ENCODE measurements at regions not wholly inside any gene's neighbourhood (a gene's known extent, or its start where the extent isn't known, plus 50 kb on each side); places are given as distances from the start of the nearest gene placed in this dataset.

- TF ChIP-seq POLR2A (IDR thresholded peaks at IDR 0.05): no peak
- no peak for TF ChIP-seq EP300 (IDR thresholded peaks at IDR 0.05)
- TF ChIP-seq, protein P1, sequence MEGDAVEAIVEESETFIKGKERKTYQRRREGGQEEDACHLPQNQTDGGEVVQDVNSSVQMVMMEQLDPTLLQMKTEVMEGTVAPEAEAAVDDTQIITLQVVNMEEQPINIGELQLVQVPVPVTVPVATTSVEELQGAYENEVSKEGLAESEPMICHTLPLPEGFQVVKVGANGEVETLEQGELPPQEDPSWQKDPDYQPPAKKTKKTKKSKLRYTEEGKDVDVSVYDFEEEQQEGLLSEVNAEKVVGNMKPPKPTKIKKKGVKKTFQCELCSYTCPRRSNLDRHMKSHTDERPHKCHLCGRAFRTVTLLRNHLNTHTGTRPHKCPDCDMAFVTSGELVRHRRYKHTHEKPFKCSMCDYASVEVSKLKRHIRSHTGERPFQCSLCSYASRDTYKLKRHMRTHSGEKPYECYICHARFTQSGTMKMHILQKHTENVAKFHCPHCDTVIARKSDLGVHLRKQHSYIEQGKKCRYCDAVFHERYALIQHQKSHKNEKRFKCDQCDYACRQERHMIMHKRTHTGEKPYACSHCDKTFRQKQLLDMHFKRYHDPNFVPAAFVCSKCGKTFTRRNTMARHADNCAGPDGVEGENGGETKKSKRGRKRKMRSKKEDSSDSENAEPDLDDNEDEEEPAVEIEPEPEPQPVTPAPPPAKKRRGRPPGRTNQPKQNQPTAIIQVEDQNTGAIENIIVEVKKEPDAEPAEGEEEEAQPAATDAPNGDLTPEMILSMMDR (IDR thresholded peaks at IDR 0.05): no peak
- H3K9me3 ChIP-seq: no peaks in the 10 kb centered on the region
- DNase-seq: no peak
- WGBS, 3 donors: 46 to 51% (median 47%) methylated on average over 21 of the region's 21 CpGs
- H3K27me3 ChIP-seq: no peaks in the 10 kb centered on the region
- intact Hi-C loops (cut with DNase I): no loop called here
- no peak overlapping the region for H3K4me3 ChIP-seq
- H3K4me1 ChIP-seq (ENCODE audit: insufficient read depth): no peaks in the 10 kb centered on the region
- H3K27ac ChIP-seq: no peak overlapping the region
- no peaks in the 10 kb centered on the region for H3K36me3 ChIP-seq
Measured at GRCh38 chr22:33209930-33210784, 152.0 kb upstream of the SYN3 start.

- Histone ChIP-seq H3K4me1 (ENCODE audit: insufficient read depth) (no peaks in the 10 kb centered on the region), H3K4me3 (no peak overlapping the region), H3K9me3 (no peaks in the 10 kb centered on the region), H3K27ac (no peak overlapping the region), H3K27me3 (no peaks in the 10 kb centered on the region), H3K36me3 (no peaks in the 10 kb centered on the region)
- intact Hi-C loops (cut with DNase I): no loop called here
- WGBS, 3 donors: 2 to 9% (median 6%) methylated on average over 1 of the region's 1 CpG
- no peak for DNase-seq
- TF ChIP-seq EP300 (IDR thresholded peaks at IDR 0.05) (no peak), POLR2A (IDR thresholded peaks at IDR 0.05) (no peak)
- TF ChIP-seq, protein P1 (IDR thresholded peaks at IDR 0.05): no peak
Measured at GRCh38 chr22:33204408-33204807, 146.2 kb upstream of the SYN3 start.

GRCh38 chr22:33202455-33202854, 144.3 kb upstream of the SYN3 start:
- no peak for TF ChIP-seq POLR2A (IDR thresholded peaks at IDR 0.05)
- no peak for TF ChIP-seq EP300 (IDR thresholded peaks at IDR 0.05)
- TF ChIP-seq, protein P1 (IDR thresholded peaks at IDR 0.05): no peak
- H3K27ac ChIP-seq: no peak overlapping the region
- H3K4me3 ChIP-seq: no peak overlapping the region
- H3K9me3 ChIP-seq: no peaks in the 10 kb centered on the region
- WGBS, 3 donors: 35 to 59% (median 37%) methylated on average over 1 of the region's 1 CpG
- no peaks in the 10 kb centered on the region for H3K4me1 ChIP-seq (ENCODE audit: insufficient read depth)
- intact Hi-C loops (cut with DNase I): no loop called here
- no peaks in the 10 kb centered on the region for H3K36me3 ChIP-seq
- H3K27me3 ChIP-seq: no peaks in the 10 kb centered on the region
- no peak for DNase-seq

DNA sequence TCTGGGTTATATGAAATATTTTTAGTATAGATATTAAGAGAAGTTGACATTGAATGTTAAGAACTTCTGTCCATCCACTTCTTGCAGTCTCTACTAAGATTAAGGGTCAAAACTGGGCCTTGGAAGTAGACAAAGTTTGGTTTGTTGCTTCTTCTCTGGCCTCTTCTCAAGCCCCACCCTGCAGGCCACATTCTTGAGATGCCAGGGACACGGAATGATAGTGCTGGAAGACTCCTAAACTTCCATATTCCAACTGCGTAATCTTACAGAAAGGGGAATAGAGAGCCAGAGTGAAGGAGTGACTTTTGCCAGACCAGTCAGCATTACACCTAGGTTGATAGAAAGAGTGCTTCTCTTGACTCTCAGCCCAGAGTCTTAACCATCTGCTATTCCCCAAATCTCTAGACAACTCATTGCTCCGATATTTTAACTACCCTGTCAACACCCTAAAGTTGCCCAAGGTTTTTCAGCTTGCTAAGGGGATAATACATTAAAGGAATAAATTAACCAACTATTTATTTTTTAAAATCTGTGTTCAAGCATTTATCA, 136.4 kb upstream of the SYN3 start:
- Histone ChIP-seq H3K27ac (no peak overlapping the region), H3K27me3 (no peaks in the 10 kb centered on the region), H3K4me1 (ENCODE audit: insufficient read depth) (no peaks in the 10 kb centered on the region), H3K4me3 (no peak overlapping the region), H3K9me3 (no peaks in the 10 kb centered on the region), H3K36me3 (no peaks in the 10 kb centered on the region)
- no peak for DNase-seq
- intact Hi-C loops (cut with DNase I): loop anchor here in 1 of 4 donors (10.0 kb wide), 1 partner anchor 60 kb away; no protein-coding TSS in a partner anchor
- 36 to 54% (median 46%) methylated on average over 3 of the region's 3 CpGs for WGBS, 3 donors
- TF ChIP-seq, protein P1 (IDR thresholded peaks at IDR 0.05): no peak
- TF ChIP-seq POLR2A (IDR thresholded peaks at IDR 0.05) (no peak), EP300 (IDR thresholded peaks at IDR 0.05) (no peak)

Measured in ovary (tissue), 7 donors.